Lower leg skin (tissue), 3 donors: ENCODE measurements at regions not wholly inside any gene's neighbourhood (a gene's known extent, or its start where the extent isn't known, plus 50 kb on each side); places are given as distances from the start of the nearest gene placed in this dataset.

Experiments
- CTCF ChIP-seq, 3 donors: fragments of 450-650 bp; IDR thresholded peaks; one replicate each; pipeline ENCODE4 v1.5.1; 2016; ENCODE audit warnings: antibody characterized with exemption in 3 of 3, mild to moderate bottlenecking in 3 of 3, moderate library complexity in 2 of 3
- POLR2A ChIP-seq, 2 donors: fragments of 450-650 bp; IDR thresholded peaks; one replicate each; pipeline ENCODE4 v1.6.1; 2016 to 2017; ENCODE audit warnings: antibody characterized with exemption in 2 of 2, mild to moderate bottlenecking in 1 of 2, moderate library complexity in 1 of 2

- no peak for TF ChIP-seq CTCF (IDR thresholded peaks at IDR 0.05)
- TF ChIP-seq POLR2A (IDR thresholded peaks at IDR 0.05), result no peak
Observed at GRCh38 chr2:106288873-106289272, 94.8 kb upstream of the UXS1 start.
